IMR-90 (cell line): ENCODE measurements at regions not wholly inside any gene's neighbourhood (a gene's known extent, or its start where the extent isn't known, plus 50 kb on each side); places are given as distances from the start of the nearest gene placed in this dataset.

ENCODE experiments used
- BHLHE40 ChIP-seq: fragments of 150-350 bp; IDR thresholded peaks from 2 replicates; pipeline ENCODE4 v1.6.1; 2016; ENCODE audit warnings: mild to moderate bottlenecking, low read depth, low read length
- CEBPB ChIP-seq: IDR thresholded peaks from 2 replicates; pipeline ENCODE4 v1.6.1; 2012; ENCODE audit warnings: low read depth, low read length, improper control_type of control experiment
- CHD1 ChIP-seq: IDR thresholded peaks from 2 replicates; pipeline ENCODE4 v1.6.1; 2012; ENCODE audit warnings: low read depth, low read length, improper control_type of control experiment
- ELK1 ChIP-seq: fragments of 150-350 bp; IDR thresholded peaks from 2 replicates; pipeline ENCODE4 v1.6.1; 2016; ENCODE audit warnings: low read depth, mild to moderate bottlenecking, low read length, moderate library complexity, borderline replicate concordance
- MAZ ChIP-seq: IDR thresholded peaks from 2 replicates; pipeline ENCODE4 v1.6.1; 2012; ENCODE audit warnings: low read depth, mild to moderate bottlenecking, low read length, improper control_type of control experiment, moderate library complexity, borderline replicate concordance
- MXI1 ChIP-seq: IDR thresholded peaks from 2 replicates; pipeline ENCODE4 v1.6.1; 2012; ENCODE audit warnings: low read depth, mild to moderate bottlenecking, low read length, moderate library complexity, borderline replicate concordance
- NFE2L2 ChIP-seq: fragments of 150-350 bp; IDR thresholded peaks from 2 replicates; pipeline ENCODE4 v1.6.1; 2016; ENCODE audit warnings: low read depth, mild to moderate bottlenecking, low read length
- POLR2A ChIP-seq: IDR thresholded peaks from 2 replicates; pipeline ENCODE4 v1.6.1; 2012; ENCODE audit warnings: mild to moderate bottlenecking, low read depth, low read length
- RCOR1 ChIP-seq: IDR thresholded peaks from 2 replicates; pipeline ENCODE4 v1.6.1; 2012; ENCODE audit warnings: mild to moderate bottlenecking, low read length, improper control_type of control experiment; ENCODE audit not compliant: insufficient replicate concordance
- RFX5 ChIP-seq: IDR thresholded peaks from 2 replicates; pipeline ENCODE4 v1.8.0; 2012; ENCODE audit warnings: low read depth, mild to moderate bottlenecking, low read length, moderate library complexity
- USF2 ChIP-seq: fragments of 150-350 bp; IDR thresholded peaks from 2 replicates; pipeline ENCODE4 v1.6.1; 2017; ENCODE audit warnings: mild to moderate bottlenecking, antibody characterized with exemption, low read length, low read depth
- TF ChIP-seq, protein P1 (sequence below): conservative IDR thresholded peaks from 2 replicates; pipeline ENCODE4 v1.5.1; 2012; ENCODE audit warnings: mild to moderate bottlenecking, low read depth, low read length, improper control_type of control experiment

DNA sequence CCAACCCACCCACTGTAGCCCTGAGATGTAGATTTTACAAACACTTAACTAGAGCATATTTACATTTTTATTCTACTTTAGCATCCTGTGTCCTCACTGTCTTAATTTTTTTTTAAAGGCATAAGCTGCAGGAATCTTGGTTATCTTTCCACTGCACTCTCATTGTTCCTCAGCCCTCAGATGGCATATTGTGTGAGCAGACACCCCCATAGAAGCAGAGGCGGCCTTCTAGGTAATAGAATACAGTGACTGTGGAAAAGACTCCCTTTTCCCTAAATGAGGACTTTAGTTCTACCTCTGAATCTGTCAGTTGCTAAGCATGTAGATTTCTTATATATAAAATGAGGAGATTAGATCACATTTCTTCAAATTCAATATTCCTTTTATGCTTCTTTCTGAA is 543.5 kb upstream of the SPHKAP start:
- TF ChIP-seq, protein P1, sequence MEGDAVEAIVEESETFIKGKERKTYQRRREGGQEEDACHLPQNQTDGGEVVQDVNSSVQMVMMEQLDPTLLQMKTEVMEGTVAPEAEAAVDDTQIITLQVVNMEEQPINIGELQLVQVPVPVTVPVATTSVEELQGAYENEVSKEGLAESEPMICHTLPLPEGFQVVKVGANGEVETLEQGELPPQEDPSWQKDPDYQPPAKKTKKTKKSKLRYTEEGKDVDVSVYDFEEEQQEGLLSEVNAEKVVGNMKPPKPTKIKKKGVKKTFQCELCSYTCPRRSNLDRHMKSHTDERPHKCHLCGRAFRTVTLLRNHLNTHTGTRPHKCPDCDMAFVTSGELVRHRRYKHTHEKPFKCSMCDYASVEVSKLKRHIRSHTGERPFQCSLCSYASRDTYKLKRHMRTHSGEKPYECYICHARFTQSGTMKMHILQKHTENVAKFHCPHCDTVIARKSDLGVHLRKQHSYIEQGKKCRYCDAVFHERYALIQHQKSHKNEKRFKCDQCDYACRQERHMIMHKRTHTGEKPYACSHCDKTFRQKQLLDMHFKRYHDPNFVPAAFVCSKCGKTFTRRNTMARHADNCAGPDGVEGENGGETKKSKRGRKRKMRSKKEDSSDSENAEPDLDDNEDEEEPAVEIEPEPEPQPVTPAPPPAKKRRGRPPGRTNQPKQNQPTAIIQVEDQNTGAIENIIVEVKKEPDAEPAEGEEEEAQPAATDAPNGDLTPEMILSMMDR = no peak
- TF ChIP-seq POLR2A (no peak), ELK1 (no peak), BHLHE40 (no peak), CHD1 (no peak), CEBPB (no peak), USF2 (no peak), RFX5 (no peak), RCOR1 (no peak), MXI1 (no peak), MAZ (no peak), NFE2L2 (no peak)
